Duodenal mucosa (tissue), 2 donors: ENCODE measurements at regions not wholly inside any gene's neighbourhood (a gene's known extent, or its start where the extent isn't known, plus 50 kb on each side); places are given as distances from the start of the nearest gene placed in this dataset.

ENCODE experiments used
- H3K27ac ChIP-seq: one replicate; pipeline ENCODE4 v1.7.0; 2013; ENCODE audit warnings: low read depth, low read length
- H3K27me3 ChIP-seq, 2 donors: one replicate each; pipeline ENCODE4 v1.7.0; 2013; ENCODE audit warnings: low read length in 2 of 2, control low read depth in 1 of 2; ENCODE audit not compliant: insufficient read depth in 2 of 2, control insufficient read depth in 1 of 2
- H3K36me3 ChIP-seq, 2 donors: one replicate each; pipeline ENCODE4 v1.7.0; 2013; ENCODE audit warnings: low read length in 2 of 2, control low read depth in 1 of 2; ENCODE audit not compliant: insufficient read depth in 2 of 2, control insufficient read depth in 1 of 2
- H3K4me1 ChIP-seq, 2 donors: one replicate each; pipeline ENCODE4 v1.7.0; 2013; ENCODE audit warnings: low read length in 2 of 2, control low read depth in 1 of 2; ENCODE audit not compliant: insufficient read depth in 2 of 2, control insufficient read depth in 1 of 2
- H3K4me3 ChIP-seq, 2 donors: one replicate each; pipeline ENCODE4 v1.7.0; 2013; ENCODE audit warnings: low read length in 2 of 2, low read depth in 1 of 2
- H3K9ac ChIP-seq, 2 donors: one replicate each; pipeline ENCODE4 v1.7.0; 2013; ENCODE audit warnings: low read length in 2 of 2, low read depth in 1 of 2
- H3K9me3 ChIP-seq, 2 donors: one replicate each; pipeline ENCODE4 v1.7.0; 2013; ENCODE audit warnings: low read length in 2 of 2, control low read depth in 1 of 2; ENCODE audit not compliant: control insufficient read depth in 1 of 2

GRCh38 chr2:156864753-156865152 is 392.8 kb upstream of the GALNT5 start:
- no peak overlapping the region for H3K9ac ChIP-seq
- no peaks in the 10 kb centered on the region for H3K9me3 ChIP-seq
- H3K27me3 ChIP-seq, result no peaks in the 10 kb centered on the region
- no peaks in the 10 kb centered on the region for H3K4me1 ChIP-seq
- H3K27ac ChIP-seq, result no peak overlapping the region
- H3K4me3 ChIP-seq, result no peak overlapping the region
- H3K36me3 ChIP-seq, result no peaks in the 10 kb centered on the region

- H3K27ac ChIP-seq, result no peak overlapping the region
- H3K36me3 ChIP-seq, result no peaks in the 10 kb centered on the region
- no peak overlapping the region for H3K9ac ChIP-seq
- H3K4me3 ChIP-seq, result no peak overlapping the region
- no peaks in the 10 kb centered on the region for H3K9me3 ChIP-seq
- H3K4me1 ChIP-seq, result no peaks in the 10 kb centered on the region
- H3K27me3 ChIP-seq, result no peaks in the 10 kb centered on the region
These were observed 390.3 kb upstream of the GALNT5 start for GRCh38 chr2:156867201-156867600.

- H3K9ac ChIP-seq, result no peak overlapping the region
- H3K27ac ChIP-seq, result no peak overlapping the region
- no peaks in the 10 kb centered on the region for H3K4me1 ChIP-seq
- H3K27me3 ChIP-seq, result no peaks in the 10 kb centered on the region
- H3K4me3 ChIP-seq, result no peak overlapping the region
- no peaks in the 10 kb centered on the region for H3K36me3 ChIP-seq
- no peaks in the 10 kb centered on the region for H3K9me3 ChIP-seq
These were observed 382.8 kb upstream of the GALNT5 start for GRCh38 chr2:156874707-156875106.

GRCh38 chr2:156883804-156884203 is 373.7 kb upstream of the GALNT5 start:
- H3K36me3 ChIP-seq, result no peaks in the 10 kb centered on the region
- H3K27ac ChIP-seq, result no peak overlapping the region
- H3K9ac ChIP-seq, result no peak overlapping the region
- no peaks in the 10 kb centered on the region for H3K27me3 ChIP-seq
- no peak overlapping the region for H3K4me3 ChIP-seq
- H3K4me1 ChIP-seq, result no peaks in the 10 kb centered on the region
- no peaks in the 10 kb centered on the region for H3K9me3 ChIP-seq

GRCh38 chr2:156884216-156884615 is 373.3 kb upstream of the GALNT5 start:
- H3K27ac ChIP-seq, result no peak overlapping the region
- H3K9ac ChIP-seq, result no peak overlapping the region
- H3K4me1 ChIP-seq, result no peaks in the 10 kb centered on the region
- H3K9me3 ChIP-seq, result no peaks in the 10 kb centered on the region
- no peaks in the 10 kb centered on the region for H3K36me3 ChIP-seq
- H3K27me3 ChIP-seq, result no peaks in the 10 kb centered on the region
- H3K4me3 ChIP-seq, result no peak overlapping the region

GRCh38 chr2:156890529-156891148 is 366.9 kb upstream of the GALNT5 start:
- no peaks in the 10 kb centered on the region for H3K36me3 ChIP-seq
- no peak overlapping the region for H3K4me3 ChIP-seq
- no peak overlapping the region for H3K9ac ChIP-seq
- no peak overlapping the region for H3K27ac ChIP-seq
- H3K9me3 ChIP-seq, result no peaks in the 10 kb centered on the region
- peaks cover 0 to 4% of the 10 kb centered on the region in 2 donors for H3K4me1 ChIP-seq
- no peaks in the 10 kb centered on the region for H3K27me3 ChIP-seq

- no peak overlapping the region for H3K4me3 ChIP-seq
- H3K9ac ChIP-seq, result no peak overlapping the region
- H3K36me3 ChIP-seq, result no peaks in the 10 kb centered on the region
- no peak overlapping the region for H3K27ac ChIP-seq
- H3K4me1 ChIP-seq, result peaks cover 0 to 4% of the 10 kb centered on the region in 2 donors
- no peaks in the 10 kb centered on the region for H3K27me3 ChIP-seq
- no peaks in the 10 kb centered on the region for H3K9me3 ChIP-seq
These were observed 365.9 kb upstream of the GALNT5 start for GRCh38 chr2:156891609-156892008.

- H3K4me1 ChIP-seq, result peaks cover 0 to 4% of the 10 kb centered on the region in 2 donors
- H3K27me3 ChIP-seq, result no peaks in the 10 kb centered on the region
- H3K27ac ChIP-seq, result no peak overlapping the region
- no peaks in the 10 kb centered on the region for H3K36me3 ChIP-seq
- no peaks in the 10 kb centered on the region for H3K9me3 ChIP-seq
- peak overlapping the region; percentile 20 to 23 for H3K9ac ChIP-seq
- H3K4me3 ChIP-seq, result peak overlapping the region; percentile 53 to 70
These were observed 364.8 kb upstream of the GALNT5 start for GRCh38 chr2:156892467-156893281.

- Histone ChIP-seq H3K9me3 (no peaks in the 10 kb centered on the region), H3K36me3 (no peaks in the 10 kb centered on the region), H3K9ac (no peak overlapping the region), H3K4me3 (no peak overlapping the region), H3K4me1 (peaks cover 0 to 4% of the 10 kb centered on the region in 2 donors), H3K27ac (no peak overlapping the region), H3K27me3 (no peaks in the 10 kb centered on the region)
These were observed 361.2 kb upstream of the GALNT5 start for GRCh38 chr2:156896294-156896693.

- H3K4me1 ChIP-seq, result peaks cover 0 to 4% of the 10 kb centered on the region in 2 donors
- H3K9me3 ChIP-seq, result no peaks in the 10 kb centered on the region
- H3K36me3 ChIP-seq, result no peaks in the 10 kb centered on the region
- no peak overlapping the region for H3K4me3 ChIP-seq
- H3K27ac ChIP-seq, result no peak overlapping the region
- no peak overlapping the region for H3K9ac ChIP-seq
- H3K27me3 ChIP-seq, result no peaks in the 10 kb centered on the region
These were observed 360.0 kb upstream of the GALNT5 start for GRCh38 chr2:156897548-156897947.
